ENCODE measurements at regions not wholly inside any gene's neighbourhood (a gene's known extent, or its start where the extent isn't known, plus 50 kb on each side); places are given as distances from the start of the nearest gene placed in this dataset.
"Not testable (repeated sequence)": the region's sequence is repeated elsewhere in the genome, so short reads cannot be mapped to it uniquely, and the experiment has no call there.

DNA sequence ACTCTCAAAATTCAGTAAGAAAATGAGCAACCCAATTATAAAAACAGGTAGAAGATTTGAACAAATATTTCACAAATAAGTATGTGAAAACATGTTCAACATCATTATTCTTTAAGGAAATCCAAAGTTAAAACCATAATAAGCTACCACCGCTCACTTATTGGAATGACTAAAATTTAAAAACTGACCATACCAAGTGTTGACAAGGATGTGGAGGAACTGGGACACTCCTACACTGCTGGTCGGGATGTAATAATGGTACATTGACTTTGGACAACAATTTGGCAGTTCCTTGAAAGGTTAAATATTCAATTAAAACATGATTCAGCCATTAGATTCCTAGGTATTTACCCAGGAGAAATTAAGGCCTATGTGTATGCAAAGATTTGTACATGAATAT lies 336.5 kb downstream of the IRS1 start:
- peaks cover 7% of the 10 kb centered on the region for H3K9me3 Mint-ChIP-seq
- no peaks in the 10 kb centered on the region for H3K4me1 Mint-ChIP-seq (ENCODE audit: low read depth)
- POLR2A ChIA-PET, result no interaction called here
- TF ChIP-seq, protein P1, sequence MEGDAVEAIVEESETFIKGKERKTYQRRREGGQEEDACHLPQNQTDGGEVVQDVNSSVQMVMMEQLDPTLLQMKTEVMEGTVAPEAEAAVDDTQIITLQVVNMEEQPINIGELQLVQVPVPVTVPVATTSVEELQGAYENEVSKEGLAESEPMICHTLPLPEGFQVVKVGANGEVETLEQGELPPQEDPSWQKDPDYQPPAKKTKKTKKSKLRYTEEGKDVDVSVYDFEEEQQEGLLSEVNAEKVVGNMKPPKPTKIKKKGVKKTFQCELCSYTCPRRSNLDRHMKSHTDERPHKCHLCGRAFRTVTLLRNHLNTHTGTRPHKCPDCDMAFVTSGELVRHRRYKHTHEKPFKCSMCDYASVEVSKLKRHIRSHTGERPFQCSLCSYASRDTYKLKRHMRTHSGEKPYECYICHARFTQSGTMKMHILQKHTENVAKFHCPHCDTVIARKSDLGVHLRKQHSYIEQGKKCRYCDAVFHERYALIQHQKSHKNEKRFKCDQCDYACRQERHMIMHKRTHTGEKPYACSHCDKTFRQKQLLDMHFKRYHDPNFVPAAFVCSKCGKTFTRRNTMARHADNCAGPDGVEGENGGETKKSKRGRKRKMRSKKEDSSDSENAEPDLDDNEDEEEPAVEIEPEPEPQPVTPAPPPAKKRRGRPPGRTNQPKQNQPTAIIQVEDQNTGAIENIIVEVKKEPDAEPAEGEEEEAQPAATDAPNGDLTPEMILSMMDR (IDR thresholded peaks at IDR 0.05), result no peak
- H3K27me3 Mint-ChIP-seq, result peaks cover 10% of the 10 kb centered on the region
- H3K4me3 Mint-ChIP-seq, result no peak overlapping the region
- intact Hi-C loops (cut with micrococcal nuclease), result no loop called here
- no peaks in the 10 kb centered on the region for H3K36me3 Mint-ChIP-seq (ENCODE audit: low read depth)
- CTCF ChIA-PET, result no interaction called here
- DNase-seq, result no peak
- H3K27ac Mint-ChIP-seq, result no peak overlapping the region
- no peak for ATAC-seq

DNA sequence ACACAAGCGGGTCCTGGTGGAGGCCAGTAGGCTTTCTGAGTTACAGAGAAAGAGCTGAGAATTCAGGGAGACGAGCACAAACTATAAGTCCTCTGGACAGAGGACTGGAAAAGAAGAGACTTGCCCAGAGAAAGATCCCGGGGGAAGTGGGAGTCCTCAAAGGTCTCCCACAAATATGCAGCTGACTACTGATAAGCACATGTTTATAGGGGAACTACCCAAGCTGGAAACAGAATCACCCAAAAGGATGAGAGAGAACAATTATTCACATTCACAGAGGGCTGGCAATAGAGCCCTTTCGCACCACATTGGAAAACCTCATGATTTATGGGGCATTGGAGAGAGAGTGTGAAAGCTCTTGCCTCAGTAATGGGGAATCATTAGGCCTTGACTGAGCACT lies 337.6 kb downstream of the IRS1 start:
- Mint-ChIP-seq H3K36me3 (ENCODE audit: low read depth) (no peaks in the 10 kb centered on the region), H3K4me1 (ENCODE audit: low read depth) (no peaks in the 10 kb centered on the region), H3K9me3 (peaks cover 7% of the 10 kb centered on the region), H3K27me3 (peaks cover 10% of the 10 kb centered on the region), H3K4me3 (no peak overlapping the region), H3K27ac (no peak overlapping the region)
- ChIA-PET CTCF (no interaction called here), POLR2A (no interaction called here)
- TF ChIP-seq, protein P1 (IDR thresholded peaks at IDR 0.05), result no peak
- DNase-seq, result no peak
- intact Hi-C loops (cut with micrococcal nuclease), result no loop called here
- ATAC-seq, result no peak

- intact Hi-C loops (cut with micrococcal nuclease); H3K9me3 Mint-ChIP-seq; H3K36me3 Mint-ChIP-seq (ENCODE audit: low read depth); ATAC-seq; H3K4me1 Mint-ChIP-seq (ENCODE audit: low read depth); CTCF ChIA-PET; DNase-seq; H3K27ac Mint-ChIP-seq; H3K4me3 Mint-ChIP-seq; POLR2A ChIA-PET: not testable (repeated sequence)
- peaks cover 26% of the 10 kb centered on the region for H3K27me3 Mint-ChIP-seq
These were observed 343.5 kb downstream of the IRS1 start for GRCh38 chr2:226456144-226456543.

- H3K4me3 Mint-ChIP-seq, result no peak overlapping the region
- H3K4me1 Mint-ChIP-seq (ENCODE audit: low read depth), result no peaks in the 10 kb centered on the region
- ChIA-PET CTCF (no interaction called here), POLR2A (no interaction called here)
- ATAC-seq (no peak), DNase-seq (no peak)
- no peak overlapping the region for H3K27ac Mint-ChIP-seq
- no peaks in the 10 kb centered on the region for H3K36me3 Mint-ChIP-seq (ENCODE audit: low read depth)
- peaks cover 4% of the 10 kb centered on the region for H3K9me3 Mint-ChIP-seq
- peaks cover 18% of the 10 kb centered on the region for H3K27me3 Mint-ChIP-seq
- TF ChIP-seq, protein P1 (IDR thresholded peaks at IDR 0.05), result no peak
- intact Hi-C loops (cut with micrococcal nuclease), result no loop called here
These were observed 346.9 kb downstream of the IRS1 start for GRCh38 chr2:226452768-226453167.

- ChIA-PET CTCF (no interaction called here), POLR2A (no interaction called here)
- Mint-ChIP-seq H3K9me3 (peaks cover 4% of the 10 kb centered on the region), H3K36me3 (ENCODE audit: low read depth) (no peaks in the 10 kb centered on the region), H3K4me1 (ENCODE audit: low read depth) (no peaks in the 10 kb centered on the region), H3K27ac (no peak overlapping the region), H3K4me3 (no peak overlapping the region), H3K27me3 (peaks cover 14% of the 10 kb centered on the region)
- TF ChIP-seq, protein P1 (IDR thresholded peaks at IDR 0.05), result no peak
- ATAC-seq, result no peak
- intact Hi-C loops (cut with micrococcal nuclease), result no loop called here
- no peak for DNase-seq
These were observed 348.1 kb downstream of the IRS1 start for GRCh38 chr2:226451486-226451885.

DNA sequence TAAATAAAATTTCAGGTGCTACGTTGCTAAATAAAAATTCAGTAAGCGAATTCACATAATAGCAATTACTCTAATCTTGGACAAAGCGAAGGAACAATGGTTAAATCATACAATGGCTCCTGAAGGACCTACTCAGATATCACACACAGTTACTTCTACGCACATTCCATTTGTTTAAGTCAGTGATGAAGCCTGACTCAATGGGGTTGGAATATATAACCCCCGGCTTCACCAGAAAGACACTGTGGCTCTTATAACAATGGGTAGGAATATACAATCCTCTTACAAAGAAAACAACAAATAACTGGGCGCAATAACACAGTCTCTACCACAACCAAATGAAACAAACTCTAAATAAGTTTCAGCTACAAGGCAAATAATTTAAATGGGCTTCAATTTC lies 349.5 kb downstream of the IRS1 start:
- no peak overlapping the region for H3K27ac Mint-ChIP-seq
- peaks cover 6% of the 10 kb centered on the region for H3K27me3 Mint-ChIP-seq
- TF ChIP-seq, protein P1 (IDR thresholded peaks at IDR 0.05), result no peak
- no peak for ATAC-seq
- ChIA-PET CTCF (no interaction called here), POLR2A (no interaction called here)
- no peaks in the 10 kb centered on the region for H3K36me3 Mint-ChIP-seq (ENCODE audit: low read depth)
- intact Hi-C loops (cut with micrococcal nuclease), result no loop called here
- DNase-seq, result no peak
- H3K9me3 Mint-ChIP-seq, result peaks cover 4% of the 10 kb centered on the region
- no peak overlapping the region for H3K4me3 Mint-ChIP-seq
- no peaks in the 10 kb centered on the region for H3K4me1 Mint-ChIP-seq (ENCODE audit: low read depth)
